ENCODE measurements at regions not wholly inside any gene's neighbourhood (a gene's known extent, or its start where the extent isn't known, plus 50 kb on each side); places are given as distances from the start of the nearest gene placed in this dataset.

DNA sequence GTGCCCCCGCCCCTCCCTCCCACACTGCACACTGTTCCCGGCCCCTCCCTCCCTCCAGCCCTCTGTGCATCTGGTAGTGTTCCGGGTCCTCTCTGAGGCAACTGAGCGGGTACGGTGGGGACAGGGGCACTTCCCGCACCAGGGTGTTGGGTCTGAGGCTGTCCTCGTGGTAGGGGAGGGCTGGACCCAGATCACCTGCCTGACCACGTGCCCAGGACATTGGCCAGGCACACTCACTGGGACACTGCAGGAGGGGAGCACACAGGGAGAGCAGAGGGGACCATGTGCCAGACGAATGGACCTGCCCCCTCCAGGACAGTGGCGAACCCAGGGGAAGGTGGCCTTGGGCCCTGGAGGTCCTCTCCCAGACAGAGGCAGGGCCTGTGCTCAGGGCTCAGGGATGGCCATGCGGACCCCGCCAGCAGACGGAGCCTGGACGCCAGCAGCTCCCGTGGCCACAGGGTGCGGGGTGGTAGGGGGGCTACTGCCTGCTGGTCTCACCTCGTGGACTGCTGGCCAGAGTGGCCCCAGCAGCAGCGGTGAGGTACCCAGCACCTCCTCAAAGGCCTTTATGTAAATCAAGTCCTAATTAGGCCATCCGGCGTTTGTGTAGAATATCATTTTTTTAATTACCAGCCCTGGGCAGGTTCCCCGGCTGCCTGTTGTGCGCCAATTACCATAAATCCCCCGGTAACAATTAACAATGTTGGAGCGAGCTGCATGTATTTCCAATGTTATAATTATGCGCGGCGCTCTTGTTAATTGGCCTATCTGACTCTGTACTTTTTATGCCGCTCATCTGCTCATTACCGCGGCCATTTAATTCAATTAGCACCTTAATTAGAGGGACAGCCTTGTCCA is 106.9 kb downstream of the FAM53A start:
- TF ChIP-seq, protein P1, sequence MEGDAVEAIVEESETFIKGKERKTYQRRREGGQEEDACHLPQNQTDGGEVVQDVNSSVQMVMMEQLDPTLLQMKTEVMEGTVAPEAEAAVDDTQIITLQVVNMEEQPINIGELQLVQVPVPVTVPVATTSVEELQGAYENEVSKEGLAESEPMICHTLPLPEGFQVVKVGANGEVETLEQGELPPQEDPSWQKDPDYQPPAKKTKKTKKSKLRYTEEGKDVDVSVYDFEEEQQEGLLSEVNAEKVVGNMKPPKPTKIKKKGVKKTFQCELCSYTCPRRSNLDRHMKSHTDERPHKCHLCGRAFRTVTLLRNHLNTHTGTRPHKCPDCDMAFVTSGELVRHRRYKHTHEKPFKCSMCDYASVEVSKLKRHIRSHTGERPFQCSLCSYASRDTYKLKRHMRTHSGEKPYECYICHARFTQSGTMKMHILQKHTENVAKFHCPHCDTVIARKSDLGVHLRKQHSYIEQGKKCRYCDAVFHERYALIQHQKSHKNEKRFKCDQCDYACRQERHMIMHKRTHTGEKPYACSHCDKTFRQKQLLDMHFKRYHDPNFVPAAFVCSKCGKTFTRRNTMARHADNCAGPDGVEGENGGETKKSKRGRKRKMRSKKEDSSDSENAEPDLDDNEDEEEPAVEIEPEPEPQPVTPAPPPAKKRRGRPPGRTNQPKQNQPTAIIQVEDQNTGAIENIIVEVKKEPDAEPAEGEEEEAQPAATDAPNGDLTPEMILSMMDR (IDR thresholded peaks at IDR 0.05): no peak
- TF ChIP-seq EP300 (IDR thresholded peaks at IDR 0.05) (no peak), POLR2A (IDR thresholded peaks at IDR 0.05) (no peak)

Data from stomach (tissue), 4 donors.